ENCODE measurements at regions not wholly inside any gene's neighbourhood (a gene's known extent, or its start where the extent isn't known, plus 50 kb on each side); places are given as distances from the start of the nearest gene placed in this dataset.
A peak's percentile ranks its signal among the peaks of the same experiment; 100 is the strongest.

- H3K27ac ChIP-seq = no peak overlapping the region
- no peak for DNase-seq (ENCODE audit: low read depth, low spot score)
These were observed 58.9 kb upstream of the BCL2L14 start for GRCh38 chr12:12011880-12012260.

GRCh38 chr12:12015073-12015685, 55.6 kb upstream of the BCL2L14 start:
- DNase-seq (ENCODE audit: low read depth, low spot score) = no peak
- no peak overlapping the region for H3K27ac ChIP-seq

GRCh38 chr12:12016284-12017100, 54.2 kb upstream of the BCL2L14 start:
- H3K27ac ChIP-seq = no peak overlapping the region
- DNase-seq (ENCODE audit: low read depth, low spot score) = no peak

GRCh38 chr12:12017135-12017581, 53.6 kb upstream of the BCL2L14 start:
- no peak overlapping the region for H3K27ac ChIP-seq
- no peak for DNase-seq (ENCODE audit: low read depth, low spot score)

GRCh38 chr12:12017798-12018197, 52.9 kb upstream of the BCL2L14 start:
- H3K27ac ChIP-seq = no peak overlapping the region
- no peak for DNase-seq (ENCODE audit: low read depth, low spot score)

- no peak overlapping the region for H3K27ac ChIP-seq
- DNase-seq (ENCODE audit: low read depth, low spot score) = peak; percentile 20
These were observed 52.3 kb upstream of the BCL2L14 start for GRCh38 chr12:12018454-12018853.

- DNase-seq (ENCODE audit: low read depth, low spot score) = no peak
- no peak overlapping the region for H3K27ac ChIP-seq
These were observed 50.9 kb upstream of the BCL2L14 start for GRCh38 chr12:12019881-12020280.

- DNase-seq (ENCODE audit: low read depth, low spot score) = no peak
- H3K27ac ChIP-seq = no peak overlapping the region
These were observed 50.0 kb upstream of the BCL2L14 start for GRCh38 chr12:12020762-12021161.

Data from epithelial cell of prostate (primary cell).